Left kidney (tissue), 1 donor: ENCODE measurements at regions not wholly inside any gene's neighbourhood (a gene's known extent, or its start where the extent isn't known, plus 50 kb on each side); places are given as distances from the start of the nearest gene placed in this dataset.

Experiments
- DNase-seq: peaks from one replicate; pipeline ENCODE4 v3.0.0-alpha.2; 2013

GRCh38 chr7:18153183-18153748 lies 125.6 kb upstream of the PRPS1L1 start:
- DNase-seq, result no peak

DNA sequence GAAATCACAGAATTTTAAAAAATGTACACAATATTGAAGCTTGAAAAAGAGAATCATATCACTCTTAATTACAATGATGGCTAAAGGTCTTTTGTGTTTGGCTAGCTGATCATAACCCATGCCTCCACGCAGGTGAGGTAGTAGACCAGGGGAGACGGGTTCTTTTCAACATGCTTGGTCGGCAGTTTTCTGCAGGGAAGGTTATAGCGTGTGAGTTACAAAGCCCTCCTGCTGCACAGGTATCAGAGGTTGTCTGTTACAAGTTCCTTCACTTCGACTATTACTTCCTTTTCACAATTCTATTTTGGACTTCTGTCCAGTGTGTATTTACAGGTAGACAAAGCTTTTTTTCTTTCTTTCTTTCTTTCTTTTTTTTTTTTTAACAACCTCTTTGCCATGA lies 127.1 kb upstream of the PRPS1L1 start:
- no peak for DNase-seq

- DNase-seq, result no peak
These were observed 129.6 kb upstream of the PRPS1L1 start for GRCh38 chr7:18157233-18157632.

- no peak for DNase-seq
These were observed 135.0 kb upstream of the PRPS1L1 start for GRCh38 chr7:18162657-18163056.

DNA sequence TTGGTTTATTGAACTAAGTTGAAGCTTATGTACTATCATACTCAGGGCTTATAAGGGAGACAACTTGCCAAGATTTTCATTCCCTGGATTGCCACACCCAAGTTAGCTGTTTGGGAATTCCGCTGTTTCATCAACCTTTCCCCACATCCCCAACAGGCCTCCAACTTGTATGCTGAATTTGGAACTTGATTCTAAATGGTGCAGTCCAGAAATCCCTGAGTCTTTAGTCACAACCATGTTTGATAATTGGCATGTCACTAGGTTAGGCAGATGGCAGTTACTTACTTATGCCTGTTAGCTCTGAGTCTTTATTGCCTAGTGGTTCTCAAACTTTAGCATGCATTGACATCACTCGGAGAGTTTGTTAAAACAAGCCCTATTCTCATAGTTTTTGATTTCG lies 135.4 kb upstream of the PRPS1L1 start:
- DNase-seq, result no peak

DNA sequence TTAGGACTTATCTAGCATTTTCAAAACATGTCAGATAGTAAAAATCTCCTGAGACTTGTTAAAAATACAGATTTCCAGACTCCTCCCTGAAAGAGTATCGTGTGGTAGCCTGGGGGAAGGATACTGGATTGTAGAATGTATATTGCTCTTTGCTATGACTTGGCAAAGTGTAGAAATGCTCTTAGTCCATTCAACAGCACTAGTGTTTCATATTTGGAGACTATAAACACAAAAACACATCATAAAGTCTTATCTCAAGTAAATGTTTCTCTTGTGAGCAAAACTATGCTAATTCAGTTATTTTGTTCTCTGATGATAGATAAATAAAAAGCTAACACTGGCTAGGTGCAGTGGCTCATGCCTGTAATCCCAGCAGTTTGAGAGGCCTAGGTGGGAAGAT lies 137.5 kb upstream of the PRPS1L1 start:
- no peak for DNase-seq

GRCh38 chr7:18166002-18166401 lies 138.4 kb upstream of the PRPS1L1 start:
- DNase-seq, result no peak

DNA sequence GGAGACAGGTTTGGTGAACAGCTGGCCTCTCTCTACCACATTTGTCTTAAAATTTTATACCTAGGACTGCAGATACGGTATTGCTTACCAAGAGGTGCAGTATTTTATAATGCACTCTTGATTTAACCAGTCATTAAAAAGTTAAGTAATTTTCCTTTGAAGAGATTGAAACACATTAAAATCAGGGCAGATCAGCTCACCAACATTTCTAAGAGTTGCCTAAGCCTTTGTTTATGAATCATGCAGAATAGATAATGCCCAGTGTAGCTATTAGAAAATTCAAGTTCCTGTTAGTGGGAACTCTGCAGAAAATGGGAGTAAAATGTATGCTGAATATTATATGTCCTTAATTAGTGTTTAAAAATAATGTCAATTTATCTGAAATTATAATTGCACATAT lies 140.2 kb upstream of the PRPS1L1 start:
- no peak for DNase-seq

- no peak for DNase-seq
These were observed 147.3 kb upstream of the PRPS1L1 start for GRCh38 chr7:18174996-18175395.

- DNase-seq, result no peak
These were observed 148.3 kb upstream of the PRPS1L1 start for GRCh38 chr7:18175801-18176450.

GRCh38 chr7:18177129-18177814 lies 149.6 kb upstream of the PRPS1L1 start:
- no peak for DNase-seq

DNA sequence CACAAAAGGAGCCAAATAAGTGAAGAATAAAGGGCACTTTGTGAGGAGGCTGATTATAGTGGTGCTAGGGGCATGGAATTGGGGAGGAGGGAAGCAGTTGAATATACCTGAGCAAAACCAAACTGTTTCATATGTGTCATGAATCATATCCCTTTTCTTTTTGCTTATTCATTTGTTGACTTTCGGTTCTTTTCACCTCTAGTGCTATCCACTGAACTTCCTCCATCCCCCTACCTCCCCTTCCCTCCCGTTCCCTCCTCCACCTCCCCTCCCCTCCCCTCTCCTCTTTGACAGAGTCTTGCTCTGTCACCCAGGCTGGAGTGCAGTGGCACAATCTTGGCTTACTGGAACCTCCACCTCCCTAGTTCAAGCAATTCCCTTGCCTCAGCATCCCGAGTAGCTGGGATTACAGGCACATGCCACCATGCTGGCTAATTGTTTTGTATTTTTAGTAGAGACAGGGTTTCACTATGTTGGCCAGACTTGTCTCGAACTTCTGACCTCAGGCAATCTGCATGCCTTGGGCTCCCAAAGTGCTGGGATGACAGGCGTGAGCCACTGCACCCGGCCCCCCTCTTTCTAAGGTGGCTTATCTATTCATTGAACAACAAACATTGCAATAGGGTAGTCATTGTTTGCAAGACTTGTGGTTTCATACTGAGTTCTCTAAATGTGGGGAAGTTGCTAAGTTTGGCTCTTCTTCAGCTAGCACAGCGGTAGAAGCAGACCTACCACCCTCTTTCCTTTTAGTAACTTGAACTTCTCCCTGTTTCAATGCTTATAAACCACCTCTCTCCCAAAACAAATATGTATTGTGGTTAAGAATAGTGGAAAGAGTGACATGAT lies 150.4 kb upstream of the PRPS1L1 start:
- DNase-seq, result no peak

DNA sequence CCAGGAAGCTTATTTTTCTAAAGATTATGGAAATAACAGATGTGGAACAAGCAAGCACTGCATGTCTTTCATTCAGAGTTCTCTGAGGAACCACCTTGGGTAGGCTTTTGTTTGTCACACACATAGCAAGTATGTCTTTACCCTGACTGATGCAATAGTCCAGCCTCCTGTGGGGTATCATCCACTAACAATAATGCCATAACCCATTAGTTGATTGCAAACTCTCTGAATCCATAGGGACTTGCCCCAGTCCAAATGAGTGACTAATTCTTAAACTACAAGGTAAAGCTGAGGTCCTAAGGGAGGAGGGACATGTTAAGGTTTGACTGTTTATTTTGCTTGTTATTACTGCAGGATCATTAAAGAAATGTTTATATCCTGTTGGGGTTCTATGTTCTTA lies 151.4 kb upstream of the PRPS1L1 start:
- no peak for DNase-seq

GRCh38 chr7:18180685-18181084 lies 153.0 kb upstream of the PRPS1L1 start:
- no peak for DNase-seq

GRCh38 chr7:18189500-18190126 lies 162.0 kb upstream of the PRPS1L1 start:
- no peak for DNase-seq

DNA sequence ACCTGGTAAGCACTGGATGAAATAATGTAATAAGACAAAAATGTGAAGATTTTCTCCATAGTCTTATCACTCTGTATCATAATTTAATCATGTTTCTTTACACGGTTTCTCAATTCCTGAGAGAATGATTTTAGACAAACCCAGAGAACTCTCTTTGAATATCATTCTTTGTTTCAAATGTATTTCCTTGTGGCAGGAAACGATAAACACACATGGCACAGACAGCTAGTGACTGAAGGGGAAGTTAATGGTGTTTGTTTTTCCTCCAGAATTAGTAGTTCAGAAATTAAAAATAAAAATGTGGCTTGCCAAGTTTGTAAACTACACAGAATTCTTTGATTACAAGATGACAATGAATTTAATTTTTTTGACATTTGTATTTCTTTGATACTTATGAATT lies 163.7 kb upstream of the PRPS1L1 start:
- no peak for DNase-seq

DNA sequence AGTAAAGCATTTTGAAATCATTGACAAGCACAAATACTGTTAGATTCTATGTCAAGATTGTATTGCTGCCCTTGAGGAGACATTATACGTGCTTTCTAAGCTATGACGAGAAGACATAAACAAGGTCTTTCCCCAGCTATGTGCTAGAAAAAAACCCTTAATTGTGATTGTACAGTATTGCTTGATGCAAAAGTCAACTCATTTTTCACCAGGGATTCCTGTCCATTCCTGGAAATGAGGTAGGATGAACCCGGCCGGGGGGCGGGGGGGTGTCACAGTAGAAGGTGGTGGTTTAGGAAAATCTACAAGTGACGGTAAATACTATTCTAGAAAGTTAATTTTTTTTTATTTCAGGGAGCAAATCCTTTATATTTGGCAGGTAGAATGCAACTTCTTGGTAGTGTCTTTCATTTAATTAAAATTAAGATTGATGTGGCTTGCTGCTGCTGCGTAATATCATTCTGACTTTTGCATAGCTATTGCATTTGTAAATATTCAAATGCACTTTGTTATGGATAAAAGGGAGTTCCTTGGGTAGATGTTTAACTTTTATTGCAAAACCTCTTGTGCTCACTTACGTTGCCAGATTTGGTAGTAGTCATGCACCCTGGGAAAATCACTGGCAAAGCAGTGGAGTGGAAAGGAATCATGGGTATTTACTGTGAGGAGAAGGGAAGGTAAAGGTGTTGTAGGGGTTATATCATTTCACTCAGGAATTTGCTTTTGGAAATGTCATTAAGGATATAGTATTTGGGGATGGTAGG lies 164.4 kb upstream of the PRPS1L1 start:
- DNase-seq, result no peak

- no peak for DNase-seq
These were observed 167.0 kb upstream of the PRPS1L1 start for GRCh38 chr7:18194616-18195015.

- no peak for DNase-seq
These were observed 169.0 kb upstream of the PRPS1L1 start for GRCh38 chr7:18196638-18197037.

- no peak for DNase-seq
These were observed 171.2 kb upstream of the PRPS1L1 start for GRCh38 chr7:18198868-18199267.

- no peak for DNase-seq
These were observed 172.6 kb upstream of the PRPS1L1 start for GRCh38 chr7:18200266-18200665.

DNA sequence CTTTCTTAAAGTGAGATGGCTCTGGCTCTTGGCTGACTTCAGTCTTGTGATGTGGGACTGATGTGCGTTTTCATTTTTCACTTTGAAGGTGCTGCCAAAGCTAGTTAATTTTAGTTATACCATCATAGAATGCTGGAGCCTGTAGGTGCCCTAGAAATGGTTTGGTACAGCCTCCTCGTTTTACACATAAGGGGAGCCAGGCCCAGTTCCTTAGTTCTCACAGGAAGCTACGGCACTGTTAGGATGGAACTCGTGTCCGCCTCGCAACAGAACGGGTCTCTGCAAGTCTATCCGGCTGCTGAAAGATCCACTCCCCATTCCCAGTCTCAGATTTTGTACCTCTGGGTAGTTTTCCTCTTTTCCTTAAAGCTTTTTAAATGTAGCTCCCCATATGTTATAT lies 173.2 kb upstream of the PRPS1L1 start:
- no peak for DNase-seq
